Daoy (cell line): ENCODE measurements at regions not wholly inside any gene's neighbourhood (a gene's known extent, or its start where the extent isn't known, plus 50 kb on each side); places are given as distances from the start of the nearest gene placed in this dataset.

ENCODE experiments used
- DNase-seq: peaks from one replicate; pipeline ENCODE4 v3.0.0-alpha.2; 2015; ENCODE audit warnings: low read depth

DNA sequence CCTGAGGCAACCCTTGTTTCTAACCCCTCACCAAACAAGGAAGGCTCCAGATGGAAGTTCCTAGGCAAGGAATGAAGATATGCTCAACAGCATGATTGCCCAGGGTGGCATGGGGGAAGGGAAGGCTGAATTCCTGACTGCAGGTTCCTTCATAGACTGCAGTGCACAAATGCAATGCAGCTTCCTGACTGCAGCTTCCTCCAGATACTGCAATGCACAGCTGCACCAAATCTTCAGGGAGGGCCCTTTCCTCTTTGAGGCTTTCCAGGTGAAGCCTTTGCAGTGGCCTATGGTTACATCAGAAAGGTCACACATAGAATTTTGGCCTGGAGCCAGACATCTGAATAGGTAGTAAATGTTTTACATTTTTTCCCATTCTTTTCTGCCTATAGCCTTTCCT is 58.8 kb upstream of the DYNAP start:
- DNase-seq, result no peak

DNA sequence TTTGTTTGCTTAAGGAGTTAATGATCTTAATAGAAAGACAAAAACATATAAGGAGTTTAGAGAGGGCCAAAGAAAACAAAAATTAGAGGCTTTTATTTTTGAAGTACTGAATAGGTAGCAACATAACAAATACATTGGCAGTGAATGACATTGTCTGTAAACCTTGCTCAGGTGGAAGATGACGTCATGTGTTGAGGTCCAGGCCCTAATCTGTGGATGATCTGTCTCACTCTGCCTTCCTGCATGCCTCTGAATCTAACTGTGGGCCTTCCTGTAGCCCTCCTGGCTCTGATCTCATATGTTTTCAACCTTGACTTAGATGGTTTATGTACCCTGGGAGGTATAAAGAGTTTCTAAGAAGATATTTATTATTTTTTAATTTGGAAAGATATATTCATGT is 58.1 kb upstream of the DYNAP start:
- DNase-seq, result no peak
